AG09319 (cell line): ENCODE measurements at regions not wholly inside any gene's neighbourhood (a gene's known extent, or its start where the extent isn't known, plus 50 kb on each side); places are given as distances from the start of the nearest gene placed in this dataset.

Experiments
- DNase-seq: peaks from one replicate; pipeline ENCODE4 v3.0.0-alpha.2; 2010; ENCODE audit warnings: low read depth; ENCODE audit errors: extremely low read depth
- CTCF ChIP-seq: IDR thresholded peaks from 2 replicates; pipeline ENCODE4 v1.5.1; 2011; ENCODE audit warnings: low read depth, mild to moderate bottlenecking, inconsistent platforms, low read length, moderate library complexity

DNA sequence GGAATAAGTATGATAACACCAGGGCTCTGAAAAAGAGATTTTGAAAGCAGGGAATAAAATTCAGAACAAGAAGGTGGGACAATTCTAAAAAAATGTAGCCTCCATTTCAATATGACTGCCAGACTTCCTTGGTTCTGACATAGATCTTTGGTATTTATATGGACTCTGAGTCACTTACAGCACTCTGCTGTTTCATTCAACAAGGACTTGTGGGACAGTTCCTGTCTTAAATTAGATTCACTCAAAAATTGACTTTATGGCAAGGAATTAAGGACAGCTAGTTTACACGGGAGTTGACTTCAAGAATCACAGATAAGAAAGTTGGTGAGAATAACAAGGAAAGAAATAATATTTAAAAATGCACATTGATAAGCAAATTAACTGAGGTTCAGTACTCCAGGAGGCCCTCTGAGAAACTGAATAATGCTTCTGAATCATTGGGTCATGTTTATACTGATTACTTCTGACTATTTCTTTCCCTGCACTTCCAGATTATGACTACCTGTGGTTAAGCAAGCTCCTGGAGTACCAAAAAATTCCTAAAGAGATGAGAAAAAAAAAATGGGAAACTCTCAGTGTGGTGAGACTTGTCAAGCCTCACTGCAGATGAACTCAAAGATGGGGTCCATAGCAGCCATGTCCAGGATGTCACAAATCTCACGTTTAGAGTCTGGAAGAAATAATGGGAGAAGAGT lies 828.3 kb upstream of the PIK3C3 start:
- TF ChIP-seq CTCF, result no peak
- no peak for DNase-seq

DNA sequence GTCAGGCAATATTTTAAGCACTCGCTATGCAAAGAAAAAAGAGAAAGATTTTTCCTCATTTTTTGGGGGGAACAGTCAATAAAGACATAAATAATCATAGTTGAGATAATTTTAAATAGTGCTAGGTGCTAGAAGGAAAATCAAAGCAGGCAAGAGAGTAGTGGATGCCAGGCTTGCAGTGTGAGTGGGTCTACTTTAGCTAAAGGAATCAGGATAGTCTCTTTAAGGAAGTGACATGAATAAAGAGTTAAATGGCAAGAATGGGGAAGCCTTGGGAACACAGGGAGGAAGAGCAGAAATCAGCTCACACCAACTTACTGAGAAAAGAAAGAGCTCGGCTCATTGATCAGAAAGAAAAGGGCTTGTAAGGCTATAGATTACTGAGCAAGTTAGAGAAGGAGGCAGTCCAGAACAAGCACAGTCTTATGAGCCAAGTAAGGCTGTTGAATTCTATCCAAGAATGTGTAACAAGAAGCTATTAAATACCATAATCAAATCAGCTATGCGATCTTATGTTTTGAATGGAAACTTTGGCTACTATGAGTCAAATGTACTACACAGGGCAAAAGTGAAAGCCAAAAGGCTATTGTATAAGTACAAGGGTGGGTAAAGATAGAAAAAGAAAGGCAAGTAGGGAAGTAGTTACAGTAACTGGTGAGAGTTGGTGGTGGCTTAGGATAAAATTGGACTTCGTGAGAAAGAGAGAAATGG lies 833.8 kb upstream of the PIK3C3 start:
- TF ChIP-seq CTCF, result no peak
- DNase-seq, result no peak

DNA sequence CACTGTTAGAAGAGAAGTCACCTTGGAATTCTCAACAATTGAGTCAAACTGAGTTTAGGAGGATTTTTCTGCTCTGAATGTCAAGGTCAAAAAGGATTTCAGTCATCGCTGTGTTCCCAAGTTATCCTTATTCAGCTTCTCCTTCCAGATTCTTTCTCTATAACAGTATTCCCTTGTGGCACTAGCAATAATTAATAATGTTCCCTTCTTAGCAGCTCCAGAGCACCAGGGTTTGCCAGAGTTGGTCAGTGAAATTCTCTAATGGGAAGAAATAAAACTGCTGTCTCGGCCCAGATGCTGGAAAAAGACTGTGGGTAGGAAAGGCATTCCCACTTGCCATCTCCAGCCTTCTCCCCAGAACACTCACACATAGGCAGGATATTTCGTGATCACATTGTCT lies 836.0 kb upstream of the PIK3C3 start:
- TF ChIP-seq CTCF, result no peak
- DNase-seq, result no peak

GRCh38 chr18:41113885-41114482 lies 841.0 kb upstream of the PIK3C3 start:
- DNase-seq, result no peak
- TF ChIP-seq CTCF, result no peak

- TF ChIP-seq CTCF, result no peak
- DNase-seq, result no peak
These were observed 855.6 kb upstream of the PIK3C3 start for GRCh38 chr18:41099451-41099850.

GRCh38 chr18:41096504-41096903 lies 858.5 kb upstream of the PIK3C3 start:
- no peak for TF ChIP-seq CTCF
- DNase-seq, result no peak

DNA sequence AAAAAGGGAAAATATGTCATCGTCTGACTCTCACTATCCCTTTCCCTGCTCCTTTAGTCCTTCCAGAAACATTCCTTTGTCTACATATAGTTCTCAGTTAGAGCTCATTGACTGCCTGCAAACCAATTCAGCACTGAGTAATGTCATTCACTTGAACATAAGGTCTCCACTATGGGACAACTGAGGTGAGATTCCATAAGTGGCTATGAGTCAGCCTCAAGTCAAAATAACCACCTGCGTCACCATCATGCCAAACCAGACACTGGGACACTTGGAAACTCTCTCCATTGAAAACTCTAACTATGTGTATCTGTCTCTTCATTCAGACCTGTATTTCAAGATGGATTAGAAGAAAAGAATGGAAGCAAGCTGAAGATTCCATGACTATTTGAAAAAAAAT lies 878.0 kb upstream of the PIK3C3 start:
- TF ChIP-seq CTCF, result no peak
- no peak for DNase-seq
